IPS-18c (cell line): ENCODE measurements at regions not wholly inside any gene's neighbourhood (a gene's known extent, or its start where the extent isn't known, plus 50 kb on each side); places are given as distances from the start of the nearest gene placed in this dataset.

Source experiments
- H3K4me3 ChIP-seq: 2 replicates; pipeline ENCODE4 v1.7.0; 2013; ENCODE audit warnings: low read depth, mild to moderate bottlenecking, low read length, moderate library complexity; ENCODE audit not compliant: insufficient read depth
- H3K9me3 ChIP-seq: one replicate; pipeline ENCODE4 v1.6.1; 2013; ENCODE audit warnings: mild to moderate bottlenecking, low read length, moderate library complexity; ENCODE audit not compliant: control insufficient read depth, insufficient read depth

GRCh38 chr2:7599462-7600258 lies 682.4 kb downstream of the RNF144A start:
- H3K4me3 ChIP-seq, result no peak overlapping the region
- no peaks in the 10 kb centered on the region for H3K9me3 ChIP-seq

- H3K9me3 ChIP-seq, result no peaks in the 10 kb centered on the region
- H3K4me3 ChIP-seq, result no peak overlapping the region
Observed at GRCh38 chr2:7601990-7602389, 684.8 kb downstream of the RNF144A start.

DNA sequence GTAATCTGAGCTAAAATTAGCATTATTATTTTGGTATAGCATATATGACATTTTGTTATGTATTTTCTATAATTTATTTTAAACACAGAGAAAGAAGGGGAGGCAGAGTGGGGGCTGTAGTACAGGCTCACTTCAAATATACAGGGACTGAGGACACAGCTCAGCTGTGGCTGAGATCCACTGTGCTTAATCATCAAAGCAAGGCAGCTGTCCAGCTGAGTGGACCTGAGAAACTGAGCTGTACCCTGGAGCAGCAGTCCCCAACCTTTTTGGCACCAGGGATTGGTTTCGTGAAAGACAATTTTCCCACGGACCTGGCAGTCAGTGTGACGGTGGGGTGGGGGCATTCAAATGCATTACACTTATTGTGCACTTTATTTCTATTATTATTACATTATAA lies 687.2 kb downstream of the RNF144A start:
- H3K4me3 ChIP-seq, result no peak overlapping the region
- H3K9me3 ChIP-seq, result no peaks in the 10 kb centered on the region

- Histone ChIP-seq H3K4me3 (no peak overlapping the region), H3K9me3 (no peaks in the 10 kb centered on the region)
Observed at GRCh38 chr2:7607441-7608173, 690.4 kb downstream of the RNF144A start.

DNA sequence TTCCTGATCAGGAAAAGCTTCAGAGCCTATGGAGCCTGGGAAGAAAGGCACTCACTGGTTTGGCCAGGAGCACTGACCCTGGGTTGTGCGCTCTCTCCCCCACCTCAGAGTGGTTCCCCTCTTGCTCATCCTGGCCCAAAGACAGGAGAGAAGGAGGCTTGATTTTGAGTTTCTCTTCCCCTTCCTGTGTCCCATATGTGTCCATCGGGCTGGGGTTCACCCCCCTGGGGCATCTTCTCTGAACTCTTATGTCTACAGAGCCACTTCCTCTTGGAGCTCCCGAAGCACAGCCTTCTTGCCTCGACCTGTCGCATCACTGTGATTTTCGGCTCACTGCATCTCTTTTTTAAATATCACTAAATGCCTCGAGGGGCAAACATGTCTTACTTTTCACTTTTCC lies 692.3 kb downstream of the RNF144A start:
- Histone ChIP-seq H3K4me3 (no peak overlapping the region), H3K9me3 (no peaks in the 10 kb centered on the region)

DNA sequence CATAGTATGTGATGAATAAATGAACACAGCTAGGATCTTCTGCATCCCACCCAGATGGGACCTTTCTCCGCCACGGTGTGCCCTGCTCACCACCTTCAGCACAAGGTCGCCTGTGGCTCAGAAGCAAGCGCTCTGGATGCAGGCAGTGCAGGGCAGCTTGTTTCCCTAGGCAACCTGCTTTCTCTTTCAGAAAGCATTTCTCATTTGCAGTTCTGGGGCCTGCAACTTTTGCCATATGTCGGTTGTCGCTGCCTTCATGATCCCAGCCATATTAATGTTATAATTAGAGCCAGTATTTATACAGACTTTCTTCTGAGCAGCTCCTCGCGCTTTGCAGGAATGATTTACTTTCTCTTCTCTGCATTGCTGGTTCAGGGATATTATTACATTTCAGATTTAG lies 692.8 kb downstream of the RNF144A start:
- no peak overlapping the region for H3K4me3 ChIP-seq

GRCh38 chr2:7611750-7612149 lies 694.5 kb downstream of the RNF144A start:
- H3K4me3 ChIP-seq, result no peak overlapping the region

More for the DNA sequence above, 692.8 kb downstream of the RNF144A start:
- H3K9me3 ChIP-seq, result no peaks in the 10 kb centered on the region

GRCh38 chr2:7612969-7613368 lies 695.8 kb downstream of the RNF144A start:
- Histone ChIP-seq H3K4me3 (no peak overlapping the region), H3K9me3 (no peaks in the 10 kb centered on the region)

More at GRCh38 chr2:7611750-7612149, 694.5 kb downstream of the RNF144A start:
- H3K9me3 ChIP-seq, result no peaks in the 10 kb centered on the region

- Histone ChIP-seq H3K4me3 (no peak overlapping the region), H3K9me3 (no peaks in the 10 kb centered on the region)
Observed at GRCh38 chr2:7613831-7614230, 696.6 kb downstream of the RNF144A start.

GRCh38 chr2:7618031-7618430 lies 700.8 kb downstream of the RNF144A start:
- Histone ChIP-seq H3K4me3 (no peak overlapping the region), H3K9me3 (no peaks in the 10 kb centered on the region)

DNA sequence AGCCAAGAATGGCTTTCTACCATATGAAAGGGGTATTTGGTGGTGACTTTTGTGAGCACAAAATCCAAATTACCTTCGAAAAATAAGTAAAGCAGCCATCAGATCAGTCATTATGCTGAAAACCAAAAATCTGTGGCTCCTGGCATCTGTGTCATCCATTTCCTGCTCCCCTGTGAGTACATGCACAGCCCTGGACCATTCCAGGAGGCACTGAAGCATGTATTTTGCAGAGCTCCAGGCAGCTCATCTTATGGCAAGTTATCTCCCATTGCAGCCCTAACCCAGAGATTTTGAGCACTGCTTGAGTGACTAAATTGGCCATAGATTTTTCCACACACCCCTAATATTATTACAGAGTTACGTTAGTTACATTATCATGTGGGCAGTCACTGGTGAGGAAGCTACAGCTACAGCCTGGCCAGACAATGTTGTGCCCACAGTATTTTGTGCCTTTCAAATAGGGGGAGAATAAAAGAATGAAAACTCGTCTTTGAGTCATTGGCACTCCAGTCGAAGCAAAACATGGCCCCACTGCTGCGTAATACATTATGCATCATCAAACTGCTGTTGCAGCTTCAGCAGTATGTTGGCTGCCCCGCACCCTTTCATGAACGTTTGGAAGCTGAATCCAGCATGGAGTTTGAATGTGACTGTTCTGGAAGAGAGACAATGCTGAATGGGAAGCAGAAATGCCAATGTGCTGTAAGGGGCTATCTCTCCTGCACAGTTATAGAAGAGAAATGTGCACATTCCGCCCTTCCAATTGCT lies 702.2 kb downstream of the RNF144A start:
- no peaks in the 10 kb centered on the region for H3K9me3 ChIP-seq

GRCh38 chr2:7620255-7620654 lies 703.0 kb downstream of the RNF144A start:
- Histone ChIP-seq H3K4me3 (no peak overlapping the region), H3K9me3 (no peaks in the 10 kb centered on the region)

More for the DNA sequence above, 702.2 kb downstream of the RNF144A start:
- no peak overlapping the region for H3K4me3 ChIP-seq

DNA sequence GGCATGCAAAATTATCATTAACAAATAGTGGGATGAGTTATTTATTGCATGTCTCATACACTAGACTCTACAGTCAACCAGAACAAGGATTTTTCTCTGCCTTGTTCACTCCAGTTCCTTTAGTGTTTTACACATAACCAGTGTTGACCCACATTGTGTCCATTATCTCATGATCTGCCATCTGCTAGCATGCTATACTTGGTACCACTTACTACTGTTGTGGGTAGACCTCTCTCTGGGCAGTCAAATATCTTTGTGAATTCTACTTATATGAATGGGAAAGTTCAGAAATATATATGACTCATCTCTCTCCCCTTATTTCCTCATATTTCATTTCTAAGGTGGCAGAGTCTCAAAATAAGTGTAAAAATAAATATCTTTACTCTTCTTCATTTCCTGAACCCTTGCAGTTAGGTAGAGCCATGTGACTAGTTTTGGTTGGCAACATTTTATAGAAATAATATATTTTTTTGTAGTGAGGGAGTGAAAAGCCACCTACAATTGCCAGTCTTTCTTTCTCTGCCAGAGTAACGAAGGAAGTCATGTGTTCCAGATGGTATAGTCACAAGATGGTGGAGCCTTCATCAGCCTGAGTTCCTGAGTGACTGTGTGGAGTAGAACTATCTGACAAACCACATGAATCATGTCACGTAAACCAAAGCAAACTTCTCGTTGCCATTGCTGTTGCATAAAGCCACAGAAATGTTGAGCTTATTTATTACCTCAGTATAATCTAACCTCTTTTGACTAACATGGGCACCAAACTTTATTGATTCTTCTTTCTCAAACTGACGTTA lies 704.0 kb downstream of the RNF144A start:
- Histone ChIP-seq H3K9me3 (no peaks in the 10 kb centered on the region), H3K4me3 (no peak overlapping the region)

DNA sequence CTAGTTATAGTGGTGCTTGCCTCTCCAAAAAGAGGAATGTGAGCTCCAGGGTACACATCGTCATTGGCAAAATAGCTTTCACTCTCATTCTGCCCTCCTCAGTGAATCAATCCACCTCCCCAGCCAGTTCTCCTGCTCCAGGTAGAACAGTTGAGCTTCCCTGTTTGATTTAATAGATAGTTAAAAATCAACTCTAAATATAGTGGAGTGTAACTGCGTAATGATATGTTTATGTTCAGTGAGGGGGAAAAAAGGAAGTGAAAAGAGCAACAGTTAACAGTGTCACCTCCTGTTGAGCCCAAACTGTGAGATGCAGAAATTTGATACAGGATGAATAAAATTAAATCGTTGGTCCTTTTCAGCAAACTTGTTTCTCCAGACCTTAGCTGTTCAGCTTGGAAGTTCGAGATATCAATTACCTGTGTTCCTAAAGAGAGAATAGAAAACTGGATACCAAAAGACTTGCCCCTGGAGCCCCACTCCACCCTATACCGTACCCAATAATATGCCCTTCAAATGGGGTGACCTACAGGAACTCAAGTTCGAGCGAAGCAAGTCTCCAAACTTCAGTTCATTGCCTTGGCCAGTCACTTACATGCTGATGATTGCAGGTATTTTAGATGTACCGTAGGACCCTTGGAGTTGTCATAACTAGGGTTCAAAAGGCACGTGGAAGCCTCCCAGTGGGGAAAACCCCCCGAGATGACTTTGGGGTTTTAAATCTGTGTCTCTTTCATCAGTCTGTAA lies 708.4 kb downstream of the RNF144A start:
- no peaks in the 10 kb centered on the region for H3K9me3 ChIP-seq
- no peak overlapping the region for H3K4me3 ChIP-seq

DNA sequence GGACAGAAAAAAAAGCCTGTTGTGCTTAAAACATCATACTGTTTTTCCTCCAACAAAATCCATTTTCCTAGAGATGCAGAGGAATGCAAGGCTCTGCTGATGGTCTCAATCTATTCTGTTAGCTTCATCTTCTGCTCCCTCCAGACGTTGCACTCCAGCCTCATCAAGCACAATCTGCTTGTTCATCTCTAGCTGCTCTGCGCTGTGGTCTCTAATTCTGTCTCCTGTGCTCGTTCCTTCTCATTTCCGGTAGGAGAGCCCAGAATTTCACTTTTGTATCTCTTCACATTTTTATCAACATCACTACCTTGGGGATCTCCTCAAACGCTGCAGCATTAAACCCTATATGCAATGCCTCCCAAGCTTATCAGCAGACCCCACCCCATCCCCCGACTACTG lies 708.9 kb downstream of the RNF144A start:
- no peak overlapping the region for H3K4me3 ChIP-seq
- H3K9me3 ChIP-seq, result no peaks in the 10 kb centered on the region

DNA sequence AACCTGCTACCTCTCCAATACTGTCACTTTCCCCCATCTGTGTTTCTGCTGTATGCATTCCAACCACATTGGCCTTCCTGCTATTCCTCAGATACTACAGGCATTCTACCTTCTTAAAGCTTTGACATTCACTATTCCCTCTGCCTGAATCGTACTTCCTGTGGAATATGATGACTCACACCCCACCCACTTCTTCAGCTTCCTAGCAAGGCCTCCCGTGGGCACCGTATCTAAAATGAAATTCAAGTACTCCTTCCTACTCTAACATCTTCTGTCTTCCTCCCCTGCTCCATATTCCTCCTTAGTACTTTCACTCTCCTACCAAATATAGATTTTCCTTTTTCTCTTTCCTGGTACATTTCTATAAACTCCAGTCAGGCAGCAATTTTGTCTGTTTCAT lies 710.4 kb downstream of the RNF144A start:
- H3K9me3 ChIP-seq, result no peaks in the 10 kb centered on the region
- H3K4me3 ChIP-seq, result no peak overlapping the region
